NT2/D1 (cell line): ENCODE measurements at regions not wholly inside any gene's neighbourhood (a gene's known extent, or its start where the extent isn't known, plus 50 kb on each side); places are given as distances from the start of the nearest gene placed in this dataset.

ENCODE experiments used
- SUZ12 ChIP-seq: IDR thresholded peaks from 2 replicates; pipeline ENCODE4 v1.6.1; 2011; ENCODE audit not compliant: insufficient read length, insufficient read depth; ENCODE audit errors: extremely low read depth
- YY1 ChIP-seq: IDR thresholded peaks from 2 replicates; pipeline ENCODE4 v1.6.1; 2011; ENCODE audit not compliant: insufficient read length, insufficient read depth

DNA sequence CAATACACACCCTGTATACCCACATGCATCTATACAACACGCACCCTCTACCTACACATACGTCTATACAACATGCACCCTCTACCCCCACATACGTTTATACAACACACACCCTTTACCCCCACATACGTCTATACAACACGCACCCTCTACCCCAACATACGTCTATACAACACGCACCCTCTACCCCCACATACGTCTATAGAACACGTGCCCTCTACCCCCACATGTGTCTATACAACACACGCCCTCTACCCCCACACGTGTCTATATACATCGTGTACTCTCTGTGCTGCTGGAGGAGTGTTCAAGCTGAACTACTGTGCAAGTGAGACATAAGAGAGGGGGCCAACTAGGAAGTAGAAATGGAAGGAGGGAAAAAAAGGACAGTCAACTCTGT lies 621.7 kb upstream of the HS6ST1 start:
- no peak for TF ChIP-seq SUZ12
- TF ChIP-seq YY1, result no peak
